ENCODE measurements at regions not wholly inside any gene's neighbourhood (a gene's known extent, or its start where the extent isn't known, plus 50 kb on each side); places are given as distances from the start of the nearest gene placed in this dataset.

- H3K27me3 ChIP-seq = no peaks in the 10 kb centered on the region
- no peak overlapping the region for H3K4me3 ChIP-seq
- TF ChIP-seq POLR2A (IDR thresholded peaks at IDR 0.05) (no peak), POLR2AphosphoS5 (IDR thresholded peaks at IDR 0.05) (no peak), CTCF (IDR thresholded peaks at IDR 0.05) (no peak)
- intact Hi-C loops (cut with DNase I; ENCODE audit: low total_unique reads) = no loop called here
- no peaks in the 10 kb centered on the region for H3K4me1 ChIP-seq
- no peak for DNase-seq (ENCODE audit: low spot score in 2 of 2)
- no peak overlapping the region for H3K27ac ChIP-seq
- no peaks in the 10 kb centered on the region for H3K36me3 ChIP-seq
- H3K9me3 ChIP-seq = no peaks in the 10 kb centered on the region
These were observed 164.3 kb upstream of the PRDM9 start for GRCh38 chr5:23343121-23343520.

- Histone ChIP-seq H3K36me3 (peaks cover 5% of the 10 kb centered on the region), H3K27me3 (no peaks in the 10 kb centered on the region), H3K9me3 (no peaks in the 10 kb centered on the region), H3K27ac (no peak overlapping the region), H3K4me3 (no peak overlapping the region), H3K4me1 (no peaks in the 10 kb centered on the region)
- TF ChIP-seq CTCF (IDR thresholded peaks at IDR 0.05) (no peak), POLR2AphosphoS5 (IDR thresholded peaks at IDR 0.05) (no peak), POLR2A (IDR thresholded peaks at IDR 0.05) (no peak)
- DNase-seq (ENCODE audit: low spot score in 2 of 2) = no peak
- intact Hi-C loops (cut with DNase I; ENCODE audit: low total_unique reads) = no loop called here
These were observed 174.7 kb upstream of the PRDM9 start for GRCh38 chr5:23332650-23333251.

- Histone ChIP-seq H3K27ac (no peak overlapping the region), H3K9me3 (no peaks in the 10 kb centered on the region), H3K4me1 (no peaks in the 10 kb centered on the region), H3K36me3 (peaks cover 5% of the 10 kb centered on the region), H3K27me3 (no peaks in the 10 kb centered on the region), H3K4me3 (no peak overlapping the region)
- intact Hi-C loops (cut with DNase I; ENCODE audit: low total_unique reads) = no loop called here
- TF ChIP-seq POLR2AphosphoS5 (IDR thresholded peaks at IDR 0.05) (no peak), CTCF (IDR thresholded peaks at IDR 0.05) (no peak), POLR2A (IDR thresholded peaks at IDR 0.05) (no peak)
- no peak for DNase-seq (ENCODE audit: low spot score in 2 of 2)
These were observed 176.7 kb upstream of the PRDM9 start for GRCh38 chr5:23330726-23331125.

- Histone ChIP-seq H3K9me3 (no peaks in the 10 kb centered on the region), H3K27ac (no peak overlapping the region), H3K36me3 (no peaks in the 10 kb centered on the region), H3K27me3 (no peaks in the 10 kb centered on the region), H3K4me3 (no peak overlapping the region), H3K4me1 (no peaks in the 10 kb centered on the region)
- no peak for DNase-seq (ENCODE audit: low spot score in 2 of 2)
- intact Hi-C loops (cut with DNase I; ENCODE audit: low total_unique reads) = no loop called here
- TF ChIP-seq CTCF (IDR thresholded peaks at IDR 0.05) (no peak), POLR2A (IDR thresholded peaks at IDR 0.05) (no peak), POLR2AphosphoS5 (IDR thresholded peaks at IDR 0.05) (no peak)
These were observed 187.5 kb upstream of the PRDM9 start for GRCh38 chr5:23319901-23320300.

- DNase-seq (ENCODE audit: low spot score in 2 of 2) = no peak
- Histone ChIP-seq H3K27me3 (no peaks in the 10 kb centered on the region), H3K4me3 (no peak overlapping the region), H3K36me3 (no peaks in the 10 kb centered on the region), H3K27ac (no peak overlapping the region), H3K4me1 (no peaks in the 10 kb centered on the region), H3K9me3 (no peaks in the 10 kb centered on the region)
- intact Hi-C loops (cut with DNase I; ENCODE audit: low total_unique reads) = no loop called here
- TF ChIP-seq POLR2AphosphoS5 (IDR thresholded peaks at IDR 0.05) (no peak), CTCF (IDR thresholded peaks at IDR 0.05) (no peak), POLR2A (IDR thresholded peaks at IDR 0.05) (no peak)
These were observed 188.4 kb upstream of the PRDM9 start for GRCh38 chr5:23318960-23319359.
